Small intestine (tissue), 7 donors: ENCODE measurements at regions not wholly inside any gene's neighbourhood (a gene's known extent, or its start where the extent isn't known, plus 50 kb on each side); places are given as distances from the start of the nearest gene placed in this dataset.

Experiments used
- DNase-seq, 2 donors: peaks; one replicate each; pipeline versions ENCODE4 v3.0.0 to v3.0.0-alpha.2; 2013
- FAIRE-seq: peaks from 2 replicates; lab custom pipeline; 2012; peaks lifted over from hg19 to GRCh38; lab: Jason Lieb, UNC
- H3K27ac ChIP-seq, 3 donors: one replicate each; pipeline ENCODE4 v1.5.1; 2013; ENCODE audit warnings: low read length in 2 of 3, mild to moderate bottlenecking in 2 of 3, control low read depth in 1 of 3, inconsistent platforms in 1 of 3, low read depth in 1 of 3, moderate library complexity in 1 of 3
- H3K27me3 ChIP-seq, 3 donors: one replicate each; pipeline ENCODE4 v1.6.1; 2013; ENCODE audit warnings: low read length in 3 of 3, inconsistent platforms in 1 of 3; ENCODE audit not compliant: control insufficient read depth in 3 of 3, insufficient read depth in 3 of 3
- H3K36me3 ChIP-seq, 3 donors: one replicate each; pipeline ENCODE4 v1.6.1; 2013; ENCODE audit warnings: low read length in 3 of 3, inconsistent platforms in 1 of 3, low read depth in 1 of 3, mild to moderate bottlenecking in 1 of 3, moderate library complexity in 1 of 3; ENCODE audit not compliant: control insufficient read depth in 3 of 3, insufficient read depth in 2 of 3
- H3K4me1 ChIP-seq, 3 donors: one replicate each; pipeline ENCODE4 v1.6.1; 2013; ENCODE audit warnings: low read length in 2 of 3, inconsistent platforms in 1 of 3, low read depth in 1 of 3, mild to moderate bottlenecking in 1 of 3, moderate library complexity in 1 of 3; ENCODE audit not compliant: control insufficient read depth in 3 of 3, insufficient read depth in 2 of 3
- H3K4me3 ChIP-seq, 3 donors: one replicate each; pipeline ENCODE4 v1.5.1; 2013; ENCODE audit warnings: low read length in 3 of 3, control low read depth in 1 of 3, inconsistent platforms in 1 of 3, low read depth in 1 of 3, mild to moderate bottlenecking in 1 of 3, moderate library complexity in 1 of 3
- H3K9me3 ChIP-seq, 2 donors: one replicate each; pipeline ENCODE4 v1.6.1; 2013; ENCODE audit warnings: low read depth in 1 of 2, low read length in 1 of 2; ENCODE audit not compliant: control insufficient read depth in 2 of 2, insufficient read depth in 1 of 2
- WGBS, 3 donors: extraction: QIAGEN DNeasy Blood & Tissue Kit; methylation state at CpG; one replicate each; pipeline ENCODE4 v1.1.7; 2013; 5-methylcytosine and 5-hydroxymethylcytosine counted together
- donor health status: healthy with polysubstance abuse.
- donor health status: control.
- donor health status: control.
- donor health status: Bipolar disorder and iron deficiency.
- donor health status: healthy.

DNA sequence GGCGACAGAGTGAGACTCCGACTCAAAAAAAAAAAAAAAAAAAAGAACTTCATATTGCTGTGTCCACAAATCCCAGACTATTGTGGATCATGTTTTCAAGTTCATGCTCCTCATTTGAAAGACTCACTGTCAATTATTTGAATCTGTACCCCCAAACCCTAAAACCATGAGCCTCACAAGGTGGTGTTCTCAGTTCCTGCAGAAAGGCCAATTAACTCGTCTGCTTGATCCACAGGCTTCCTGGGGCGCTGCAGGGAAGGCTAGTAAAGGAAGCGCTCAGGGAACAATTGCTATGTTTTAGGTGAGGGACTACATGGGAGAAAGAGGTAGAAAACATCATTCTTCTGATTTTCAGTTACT lies 396.8 kb upstream of the NETO1 start:
- Histone ChIP-seq H3K27me3 (no peaks in the 10 kb centered on the region), H3K4me3 (no peak overlapping the region), H3K9me3 (no peaks in the 10 kb centered on the region), H3K36me3 (no peaks in the 10 kb centered on the region), H3K4me1 (no peaks in the 10 kb centered on the region), H3K27ac (no peak overlapping the region)
- no peak for FAIRE-seq
- DNase-seq, result no peak
- 70 to 85% (median 81%) methylated on average over 3 to 5 of the region's 5 CpGs for WGBS, 3 donors

DNA sequence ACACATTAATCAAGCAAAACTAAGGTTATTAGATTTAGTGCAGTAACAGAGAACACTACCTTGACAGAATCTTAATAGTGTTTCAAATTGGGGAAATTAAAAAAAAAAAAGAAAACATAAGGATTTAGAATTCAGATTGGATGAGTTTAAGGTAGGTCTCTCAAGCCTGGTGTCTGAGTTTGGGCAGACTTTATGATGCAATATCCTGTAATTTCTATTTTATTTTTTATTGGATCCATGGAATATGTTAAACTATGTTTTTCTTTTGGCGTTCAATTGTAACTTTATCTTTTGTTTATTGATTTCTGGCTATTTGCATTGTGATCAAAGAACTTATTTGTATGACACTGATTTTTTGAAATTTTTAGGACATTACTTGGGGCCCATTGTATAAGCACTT lies 394.1 kb upstream of the NETO1 start:
- no peak for FAIRE-seq
- no peak overlapping the region for H3K4me3 ChIP-seq
- no peaks in the 10 kb centered on the region for H3K4me1 ChIP-seq
- H3K27me3 ChIP-seq, result no peaks in the 10 kb centered on the region
- 53 to 89% (median 74%) methylated on average over 1 of the region's 1 CpG for WGBS, 3 donors
- no peak for DNase-seq
- H3K36me3 ChIP-seq, result no peaks in the 10 kb centered on the region
- H3K9me3 ChIP-seq, result no peaks in the 10 kb centered on the region
- no peak overlapping the region for H3K27ac ChIP-seq

DNA sequence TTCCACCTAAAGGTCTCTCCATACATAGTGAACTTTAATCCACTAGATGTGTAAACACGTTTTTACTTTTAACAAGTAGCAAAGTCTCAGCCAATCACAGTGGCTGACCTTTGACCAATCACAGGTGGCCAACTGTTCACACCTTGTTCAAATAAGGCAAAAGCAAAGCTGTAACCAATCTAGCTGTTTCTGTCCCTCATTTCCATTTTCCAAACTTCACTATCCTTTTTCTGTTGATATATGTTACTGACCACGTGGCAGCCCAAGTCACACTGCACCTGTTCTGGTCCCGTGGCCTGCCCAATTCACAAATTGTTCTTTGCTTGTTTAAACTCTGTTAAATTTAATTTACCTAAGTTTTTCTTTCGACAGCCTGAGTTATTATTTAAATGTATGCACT lies 393.5 kb upstream of the NETO1 start:
- FAIRE-seq (no peak), DNase-seq (no peak)
- WGBS, 3 donors, result 62 to 72% (median 62%) methylated on average over 4 of the region's 4 CpGs
- Histone ChIP-seq H3K27me3 (no peaks in the 10 kb centered on the region), H3K9me3 (no peaks in the 10 kb centered on the region), H3K4me1 (no peaks in the 10 kb centered on the region), H3K36me3 (no peaks in the 10 kb centered on the region), H3K4me3 (no peak overlapping the region), H3K27ac (no peak overlapping the region)

DNA sequence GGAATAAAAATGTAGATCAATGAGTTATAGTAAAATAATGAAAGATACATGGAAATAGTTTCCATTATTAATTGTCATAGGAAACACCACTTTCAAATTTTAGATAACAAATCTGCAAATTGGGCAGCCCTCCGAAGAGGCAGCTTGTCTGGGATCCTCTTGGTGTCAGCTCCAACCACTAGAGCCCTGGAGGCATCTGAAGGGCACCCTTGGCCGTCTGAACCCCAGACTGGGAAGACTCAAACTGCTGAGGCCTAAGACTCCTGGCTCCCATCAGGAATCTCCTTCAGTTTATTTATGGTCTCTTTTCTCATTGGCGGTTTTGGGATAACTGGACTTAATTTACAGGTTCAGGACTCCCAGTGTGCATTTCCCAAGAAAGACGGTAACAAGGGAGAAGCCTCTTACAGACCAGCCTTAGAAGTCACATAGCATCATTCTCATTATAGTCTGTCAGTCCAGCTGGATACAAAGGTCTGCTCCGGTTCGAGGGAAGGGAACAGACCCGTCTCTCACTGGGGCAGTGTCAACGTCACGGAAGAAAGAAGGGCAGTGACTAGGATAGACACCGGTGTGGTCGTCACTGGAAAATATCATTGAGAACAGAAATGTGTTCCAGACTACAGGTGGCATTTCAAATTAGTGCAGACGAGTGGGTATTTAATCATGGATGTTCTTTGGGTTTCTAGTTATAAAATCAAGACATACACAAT lies 390.7 kb upstream of the NETO1 start:
- no peaks in the 10 kb centered on the region for H3K4me1 ChIP-seq
- H3K36me3 ChIP-seq, result no peaks in the 10 kb centered on the region
- no peak for DNase-seq
- H3K9me3 ChIP-seq, result no peaks in the 10 kb centered on the region
- FAIRE-seq, result no peak
- no peaks in the 10 kb centered on the region for H3K27me3 ChIP-seq
- WGBS, 3 donors, result 79 to 82% (median 80%) methylated on average over 12 of the region's 12 CpGs
- no peak overlapping the region for H3K27ac ChIP-seq
- H3K4me3 ChIP-seq, result no peak overlapping the region

DNA sequence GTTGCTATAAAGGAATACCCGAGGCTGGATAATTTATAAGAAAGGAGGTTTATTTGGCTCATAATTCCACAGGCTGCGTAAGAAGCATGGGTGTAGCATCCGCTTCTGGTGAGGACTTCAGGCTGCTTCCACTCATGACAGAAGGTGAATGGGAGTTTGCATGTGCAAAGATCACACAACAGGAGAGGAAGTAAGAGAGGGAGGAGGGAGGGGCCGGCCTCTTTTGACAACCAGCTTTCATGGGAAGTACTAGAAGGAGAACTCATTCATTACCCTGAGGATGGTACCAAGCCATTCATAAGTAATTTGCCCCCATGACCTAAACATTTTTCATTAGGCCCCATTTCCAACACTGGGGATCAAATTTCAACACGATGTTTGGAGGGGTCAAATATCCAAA lies 386.8 kb upstream of the NETO1 start:
- Histone ChIP-seq H3K9me3 (no peaks in the 10 kb centered on the region), H3K36me3 (no peaks in the 10 kb centered on the region), H3K4me3 (no peak overlapping the region), H3K27ac (no peak overlapping the region), H3K4me1 (no peaks in the 10 kb centered on the region), H3K27me3 (no peaks in the 10 kb centered on the region)
- FAIRE-seq (no peak), DNase-seq (no peak)
- 77 to 80% (median 78%) methylated on average over 5 of the region's 5 CpGs for WGBS, 3 donors

DNA sequence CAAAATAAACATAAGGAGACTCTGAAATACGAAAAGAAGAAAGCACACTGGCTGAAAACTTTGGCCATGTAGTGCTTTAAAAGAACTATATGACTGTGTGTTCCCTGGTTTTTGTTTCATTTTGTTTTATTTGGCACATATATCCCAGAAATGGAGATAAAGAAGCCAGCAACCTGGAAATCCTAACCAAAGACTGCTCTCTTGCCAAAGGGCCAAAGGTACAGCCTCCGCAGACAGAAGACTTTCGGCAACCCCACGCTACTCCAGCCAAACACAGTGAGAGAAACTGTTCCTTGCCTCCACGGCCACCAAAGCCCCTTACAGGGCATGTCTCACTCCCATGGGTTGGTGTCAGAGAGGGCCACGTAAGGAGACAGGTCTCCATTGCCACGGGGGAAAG lies 381.2 kb upstream of the NETO1 start:
- no peak overlapping the region for H3K27ac ChIP-seq
- no peaks in the 10 kb centered on the region for H3K4me1 ChIP-seq
- no peaks in the 10 kb centered on the region for H3K27me3 ChIP-seq
- 74 to 79% (median 76%) methylated on average over 7 of the region's 7 CpGs for WGBS, 3 donors
- H3K4me3 ChIP-seq, result no peak overlapping the region
- no peaks in the 10 kb centered on the region for H3K9me3 ChIP-seq
- H3K36me3 ChIP-seq, result no peaks in the 10 kb centered on the region
- FAIRE-seq (no peak), DNase-seq (no peak)

DNA sequence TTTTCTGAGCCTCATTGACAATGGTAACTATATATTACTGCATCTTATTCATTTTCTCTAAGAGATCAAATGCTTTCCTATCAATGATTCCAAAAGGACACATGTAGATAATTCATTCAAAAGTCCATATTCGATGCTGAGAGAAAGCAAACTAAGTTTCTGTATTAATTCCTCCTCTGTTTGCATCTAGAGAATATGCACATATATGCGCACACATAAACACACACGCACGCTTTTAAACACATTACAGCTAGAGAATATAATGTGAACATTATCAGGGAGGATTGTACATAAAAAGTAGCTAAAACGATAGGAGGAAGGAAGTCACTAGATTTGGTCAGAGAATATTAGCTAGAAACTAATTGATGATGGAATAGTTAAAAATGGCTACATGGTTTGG lies 379.0 kb upstream of the NETO1 start:
- H3K9me3 ChIP-seq, result no peaks in the 10 kb centered on the region
- 87 to 90% (median 89%) methylated on average over 5 of the region's 5 CpGs for WGBS, 3 donors
- H3K36me3 ChIP-seq, result no peaks in the 10 kb centered on the region
- H3K27ac ChIP-seq, result no peak overlapping the region
- no peak for FAIRE-seq
- H3K4me3 ChIP-seq, result no peak overlapping the region
- no peaks in the 10 kb centered on the region for H3K4me1 ChIP-seq
- DNase-seq, result no peak
- no peaks in the 10 kb centered on the region for H3K27me3 ChIP-seq

DNA sequence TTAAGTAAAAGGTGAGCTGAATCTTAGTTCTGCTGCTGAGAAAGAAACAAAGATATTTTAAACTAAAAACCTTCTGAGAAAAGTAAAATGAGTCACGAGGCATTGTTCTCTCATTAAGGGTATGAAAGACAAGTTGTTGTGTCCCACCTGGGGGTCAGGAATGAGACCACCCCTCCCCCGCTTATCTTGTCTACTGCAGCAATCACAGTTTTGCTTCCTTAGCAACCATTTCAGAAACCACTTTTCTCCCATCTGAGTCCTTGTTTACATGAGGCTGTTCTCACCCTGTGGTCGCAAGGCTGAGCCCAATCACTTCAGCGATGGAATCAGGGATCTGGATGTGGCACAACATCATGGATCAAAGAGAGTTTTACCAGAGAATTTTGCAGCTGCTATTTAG lies 377.6 kb upstream of the NETO1 start:
- H3K9me3 ChIP-seq, result no peaks in the 10 kb centered on the region
- no peak for FAIRE-seq
- no peaks in the 10 kb centered on the region for H3K4me1 ChIP-seq
- no peak overlapping the region for H3K27ac ChIP-seq
- H3K4me3 ChIP-seq, result no peak overlapping the region
- WGBS, 3 donors, result 33 to 51% (median 46%) methylated on average over 4 of the region's 4 CpGs
- no peaks in the 10 kb centered on the region for H3K36me3 ChIP-seq
- DNase-seq, result no peak
- H3K27me3 ChIP-seq, result no peaks in the 10 kb centered on the region

DNA sequence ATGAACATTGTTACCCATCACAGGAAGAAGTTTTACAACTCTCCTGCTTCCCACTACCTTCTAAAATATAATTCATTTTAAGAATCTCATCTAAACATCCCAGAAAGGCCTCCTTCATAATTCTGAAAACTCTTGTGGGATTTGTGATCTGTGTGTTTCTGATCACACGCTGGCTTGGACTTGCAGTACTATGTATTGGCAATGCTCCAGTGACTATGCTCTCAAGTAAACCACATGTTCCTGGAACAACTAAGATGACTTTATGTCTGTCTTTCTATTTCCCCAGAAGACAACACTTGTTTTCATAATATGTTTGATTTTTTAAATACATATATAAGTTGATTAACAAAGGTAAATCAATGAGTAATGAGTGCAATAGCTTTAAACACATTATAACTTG lies 376.6 kb upstream of the NETO1 start:
- Histone ChIP-seq H3K9me3 (no peaks in the 10 kb centered on the region), H3K4me1 (no peaks in the 10 kb centered on the region), H3K27me3 (no peaks in the 10 kb centered on the region), H3K4me3 (no peak overlapping the region), H3K27ac (no peak overlapping the region), H3K36me3 (no peaks in the 10 kb centered on the region)
- DNase-seq, result no peak
- WGBS, 3 donors, result 55 to 89% (median 77%) methylated on average over 1 of the region's 1 CpG
- no peak for FAIRE-seq
